Brain pericyte (primary cell): ENCODE measurements at regions not wholly inside any gene's neighbourhood (a gene's known extent, or its start where the extent isn't known, plus 50 kb on each side); places are given as distances from the start of the nearest gene placed in this dataset.

Experiments
- DNase-seq: peaks from one replicate; pipeline ENCODE4 v3.0.0-alpha.2; 2012; ENCODE audit warnings: low read depth, low spot score

- no peak for DNase-seq
Observed at GRCh38 chr3:103785017-103785416, 1350.2 kb downstream of the ZPLD1 start.

GRCh38 chr3:103785537-103785936 lies 1350.7 kb downstream of the ZPLD1 start:
- DNase-seq: no peak

GRCh38 chr3:103786296-103786695 lies 1351.5 kb downstream of the ZPLD1 start:
- no peak for DNase-seq

GRCh38 chr3:103787164-103787871 lies 1352.5 kb downstream of the ZPLD1 start:
- DNase-seq: no peak

GRCh38 chr3:103787879-103788278 lies 1353.1 kb downstream of the ZPLD1 start:
- DNase-seq: no peak

GRCh38 chr3:103791786-103792515 lies 1357.1 kb downstream of the ZPLD1 start:
- DNase-seq: no peak

- DNase-seq: no peak
Observed at GRCh38 chr3:103794656-103795055, 1359.8 kb downstream of the ZPLD1 start.

- DNase-seq: no peak
Observed at GRCh38 chr3:103796068-103796467, 1361.3 kb downstream of the ZPLD1 start.

GRCh38 chr3:103803787-103804186 lies 1369.0 kb downstream of the ZPLD1 start:
- DNase-seq: no peak

- no peak for DNase-seq
Observed at GRCh38 chr3:103810167-103810566, 1375.4 kb downstream of the ZPLD1 start.

GRCh38 chr3:103813955-103814354 lies 1379.1 kb downstream of the ZPLD1 start:
- peak; percentile 2 for DNase-seq

- no peak for DNase-seq
Observed at GRCh38 chr3:103818398-103818797, 1383.6 kb downstream of the ZPLD1 start.

- DNase-seq: no peak
Observed at GRCh38 chr3:103818800-103819199, 1384.0 kb downstream of the ZPLD1 start.

- no peak for DNase-seq
Observed at GRCh38 chr3:103825586-103825985, 1390.8 kb downstream of the ZPLD1 start.

- no peak for DNase-seq
Observed at GRCh38 chr3:103829723-103830326, 1395.0 kb downstream of the ZPLD1 start.

GRCh38 chr3:103847081-103848062 lies 1412.6 kb downstream of the ZPLD1 start:
- no peak for DNase-seq

GRCh38 chr3:103851793-103852192 lies 1417.0 kb downstream of the ZPLD1 start:
- DNase-seq: no peak

- no peak for DNase-seq
Observed at GRCh38 chr3:103862415-103862814, 1427.6 kb downstream of the ZPLD1 start.

GRCh38 chr3:103863381-103863780 lies 1428.6 kb downstream of the ZPLD1 start:
- no peak for DNase-seq

- no peak for DNase-seq
Observed at GRCh38 chr3:103866113-103866512, 1431.3 kb downstream of the ZPLD1 start.

- no peak for DNase-seq
Observed at GRCh38 chr3:103873021-103873420, 1438.2 kb downstream of the ZPLD1 start.
